ENCODE measurements at regions not wholly inside any gene's neighbourhood (a gene's known extent, or its start where the extent isn't known, plus 50 kb on each side); places are given as distances from the start of the nearest gene placed in this dataset.
"Not testable (repeated sequence)": the region's sequence is repeated elsewhere in the genome, so short reads cannot be mapped to it uniquely, and the experiment has no call there.

GRCh38 chr13:99729745-99730144 lies 228.5 kb downstream of the TM9SF2 start:
- no peak overlapping the region for H3K4me3 ChIP-seq (ENCODE audit: low read depth, low read length)
- DNase-seq (ENCODE audit: low read depth), result no peak
- TF ChIP-seq CTCF (IDR thresholded peaks at IDR 0.05; ENCODE audit: low read depth, low read length, missing control alignments), result no peak

GRCh38 chr13:99727651-99728050 lies 226.4 kb downstream of the TM9SF2 start:
- H3K4me3 ChIP-seq (ENCODE audit: low read depth, low read length), result not testable (repeated sequence)

GRCh38 chr13:99726282-99726894 lies 225.1 kb downstream of the TM9SF2 start:
- no peak overlapping the region for H3K4me3 ChIP-seq (ENCODE audit: low read depth, low read length)
- DNase-seq (ENCODE audit: low read depth), result no peak
- TF ChIP-seq CTCF (IDR thresholded peaks at IDR 0.05; ENCODE audit: low read depth, low read length, missing control alignments), result no peak

More at GRCh38 chr13:99727651-99728050, 226.4 kb downstream of the TM9SF2 start:
- not testable (repeated sequence) for DNase-seq (ENCODE audit: low read depth)

- no peak for DNase-seq (ENCODE audit: low read depth)
- no peak overlapping the region for H3K4me3 ChIP-seq (ENCODE audit: low read depth, low read length)
- no peak for TF ChIP-seq CTCF (IDR thresholded peaks at IDR 0.05; ENCODE audit: low read depth, low read length, missing control alignments)
Observed at GRCh38 chr13:99725644-99726043, 224.4 kb downstream of the TM9SF2 start.

- TF ChIP-seq CTCF (IDR thresholded peaks at IDR 0.05; ENCODE audit: low read depth, low read length, missing control alignments), result no peak
- DNase-seq (ENCODE audit: low read depth), result peak; percentile 46
- H3K4me3 ChIP-seq (ENCODE audit: low read depth, low read length), result no peak overlapping the region
Observed at GRCh38 chr13:99724633-99725517, 223.6 kb downstream of the TM9SF2 start.

GRCh38 chr13:99723878-99724277 lies 222.6 kb downstream of the TM9SF2 start:
- H3K4me3 ChIP-seq (ENCODE audit: low read depth, low read length), result no peak overlapping the region
- no peak for DNase-seq (ENCODE audit: low read depth)
- TF ChIP-seq CTCF (IDR thresholded peaks at IDR 0.05; ENCODE audit: low read depth, low read length, missing control alignments), result no peak

- TF ChIP-seq CTCF (IDR thresholded peaks at IDR 0.05; ENCODE audit: low read depth, low read length, missing control alignments), result no peak
Observed at GRCh38 chr13:99722931-99723330, 221.7 kb downstream of the TM9SF2 start.

More at GRCh38 chr13:99722931-99723330, 221.7 kb downstream of the TM9SF2 start:
- no peak for DNase-seq (ENCODE audit: low read depth)
- H3K4me3 ChIP-seq (ENCODE audit: low read depth, low read length), result no peak overlapping the region
